RWPE2 (cell line): ENCODE measurements at regions not wholly inside any gene's neighbourhood (a gene's known extent, or its start where the extent isn't known, plus 50 kb on each side); places are given as distances from the start of the nearest gene placed in this dataset.

Source experiments
- ATAC-seq: fragments of 200-7000 bp; cut with Tn5 transposase; 3 replicates; pipeline ENCODE4 v1.9.1; 2021; ENCODE audit warnings: low read depth
- DNase-seq: peaks from one replicate; pipeline ENCODE4 v3.0.0-alpha.2; 2020; ENCODE audit warnings: low spot score
- H3K27ac ChIP-seq: fragments of 450-650 bp; 2 replicates; pipeline ENCODE4 v1.5.1; 2017; ENCODE audit warnings: mild to moderate bottlenecking; ENCODE audit not compliant: poor library complexity, severe bottlenecking
- H3K27me3 ChIP-seq: fragments of 250-450 bp; sonication (Bioruptor Pico); 2 replicates; pipeline ENCODE4 v1.5.1; 2021; ENCODE audit warnings: mild to moderate bottlenecking, moderate library complexity; ENCODE audit not compliant: insufficient read depth, poor library complexity, severe bottlenecking
- H3K36me3 ChIP-seq: fragments of 250-450 bp; sonication (Bioruptor Pico); 2 replicates; pipeline ENCODE4 v1.5.1; 2020; ENCODE audit warnings: low read depth, mild to moderate bottlenecking, moderate library complexity
- H3K4me1 ChIP-seq: fragments of 250-450 bp; sonication (Bioruptor Pico); 2 replicates; pipeline ENCODE4 v1.5.1; 2021; ENCODE audit warnings: mild to moderate bottlenecking, moderate library complexity; ENCODE audit not compliant: insufficient read depth, poor library complexity, severe bottlenecking
- H3K4me3 ChIP-seq: fragments of 250-450 bp; sonication (Bioruptor Pico); 2 replicates; pipeline ENCODE4 v1.5.1; 2021; ENCODE audit warnings: mild to moderate bottlenecking, moderate library complexity; ENCODE audit not compliant: severe bottlenecking
- H3K9me3 ChIP-seq: fragments of 250-450 bp; sonication (Bioruptor Pico); 2 replicates; pipeline ENCODE4 v1.5.1; 2021; ENCODE audit warnings: mild to moderate bottlenecking, moderate library complexity; ENCODE audit not compliant: severe bottlenecking
- TF ChIP-seq, protein P1 (sequence below): fragments of 450-650 bp; IDR thresholded peaks from one replicate; pipeline ENCODE4 v1.5.1; 2017; ENCODE audit warnings: mild to moderate bottlenecking, moderate library complexity; ENCODE audit not compliant: poor library complexity, severe bottlenecking

- Histone ChIP-seq H3K4me1 (no peaks in the 10 kb centered on the region), H3K27ac (no peak overlapping the region), H3K27me3 (no peaks in the 10 kb centered on the region), H3K36me3 (no peaks in the 10 kb centered on the region), H3K4me3 (no peak overlapping the region), H3K9me3 (no peaks in the 10 kb centered on the region)
- TF ChIP-seq, protein P1, sequence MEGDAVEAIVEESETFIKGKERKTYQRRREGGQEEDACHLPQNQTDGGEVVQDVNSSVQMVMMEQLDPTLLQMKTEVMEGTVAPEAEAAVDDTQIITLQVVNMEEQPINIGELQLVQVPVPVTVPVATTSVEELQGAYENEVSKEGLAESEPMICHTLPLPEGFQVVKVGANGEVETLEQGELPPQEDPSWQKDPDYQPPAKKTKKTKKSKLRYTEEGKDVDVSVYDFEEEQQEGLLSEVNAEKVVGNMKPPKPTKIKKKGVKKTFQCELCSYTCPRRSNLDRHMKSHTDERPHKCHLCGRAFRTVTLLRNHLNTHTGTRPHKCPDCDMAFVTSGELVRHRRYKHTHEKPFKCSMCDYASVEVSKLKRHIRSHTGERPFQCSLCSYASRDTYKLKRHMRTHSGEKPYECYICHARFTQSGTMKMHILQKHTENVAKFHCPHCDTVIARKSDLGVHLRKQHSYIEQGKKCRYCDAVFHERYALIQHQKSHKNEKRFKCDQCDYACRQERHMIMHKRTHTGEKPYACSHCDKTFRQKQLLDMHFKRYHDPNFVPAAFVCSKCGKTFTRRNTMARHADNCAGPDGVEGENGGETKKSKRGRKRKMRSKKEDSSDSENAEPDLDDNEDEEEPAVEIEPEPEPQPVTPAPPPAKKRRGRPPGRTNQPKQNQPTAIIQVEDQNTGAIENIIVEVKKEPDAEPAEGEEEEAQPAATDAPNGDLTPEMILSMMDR, result no peak
- DNase-seq (no peak), ATAC-seq (no peak)
Observed at GRCh38 chr6:82690283-82690682, 326.7 kb downstream of the TPBG start.

GRCh38 chr6:82691997-82692396 is 328.4 kb downstream of the TPBG start:
- H3K4me1 ChIP-seq, result no peaks in the 10 kb centered on the region
- ATAC-seq (no peak), DNase-seq (no peak)
- TF ChIP-seq, protein P1, result no peak
- no peak overlapping the region for H3K27ac ChIP-seq
- H3K9me3 ChIP-seq, result no peaks in the 10 kb centered on the region
- H3K27me3 ChIP-seq, result no peaks in the 10 kb centered on the region
- H3K4me3 ChIP-seq, result no peak overlapping the region
- no peaks in the 10 kb centered on the region for H3K36me3 ChIP-seq

DNA sequence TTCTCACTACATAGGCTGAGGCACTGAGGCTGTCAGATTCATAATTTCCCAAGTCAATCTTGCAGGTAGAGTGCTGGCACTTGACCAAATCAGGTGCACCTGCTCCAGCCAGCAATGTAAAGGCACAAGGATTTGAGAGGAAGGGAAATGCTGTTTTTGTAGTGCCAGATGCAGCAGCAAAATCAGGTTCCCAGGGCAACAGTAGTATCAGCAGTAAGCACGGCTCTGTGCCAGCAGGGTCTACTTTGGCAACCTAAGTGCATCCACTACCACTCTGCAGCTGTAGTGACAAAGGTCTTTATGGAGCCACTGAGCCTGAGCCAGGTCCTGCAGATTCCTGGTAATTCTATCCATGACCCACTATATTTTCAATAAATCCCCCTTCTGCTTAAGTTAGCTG is 329.5 kb downstream of the TPBG start:
- H3K36me3 ChIP-seq, result no peaks in the 10 kb centered on the region
- H3K4me1 ChIP-seq, result no peaks in the 10 kb centered on the region
- no peaks in the 10 kb centered on the region for H3K27me3 ChIP-seq
- no peak for DNase-seq
- TF ChIP-seq, protein P1, result no peak
- H3K27ac ChIP-seq, result no peak overlapping the region
- no peak overlapping the region for H3K4me3 ChIP-seq
- H3K9me3 ChIP-seq, result no peaks in the 10 kb centered on the region
- ATAC-seq, result no peak

DNA sequence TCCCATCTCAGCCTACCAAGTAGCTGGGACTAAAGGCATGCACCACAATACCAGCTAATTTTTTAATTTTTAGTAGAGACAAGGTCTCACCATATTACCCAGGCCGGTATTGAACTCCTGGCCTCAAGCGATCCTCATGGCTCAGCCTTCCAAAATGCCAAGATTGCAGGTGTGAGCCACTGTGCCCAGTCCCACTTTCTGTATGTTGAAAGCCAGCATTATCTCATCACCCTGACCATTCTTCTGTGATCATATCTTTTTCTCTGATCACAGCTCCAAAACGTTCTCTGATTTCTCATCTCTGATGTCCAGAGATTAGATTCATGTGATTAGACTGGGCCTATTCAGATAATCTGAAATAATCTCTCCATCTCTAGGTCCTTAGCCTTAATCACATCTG is 337.7 kb downstream of the TPBG start:
- Histone ChIP-seq H3K4me1 (no peaks in the 10 kb centered on the region), H3K36me3 (no peaks in the 10 kb centered on the region), H3K27me3 (no peaks in the 10 kb centered on the region), H3K4me3 (no peak overlapping the region), H3K27ac (no peak overlapping the region), H3K9me3 (no peaks in the 10 kb centered on the region)
- TF ChIP-seq, protein P1, result no peak
- DNase-seq (no peak), ATAC-seq (no peak)

DNA sequence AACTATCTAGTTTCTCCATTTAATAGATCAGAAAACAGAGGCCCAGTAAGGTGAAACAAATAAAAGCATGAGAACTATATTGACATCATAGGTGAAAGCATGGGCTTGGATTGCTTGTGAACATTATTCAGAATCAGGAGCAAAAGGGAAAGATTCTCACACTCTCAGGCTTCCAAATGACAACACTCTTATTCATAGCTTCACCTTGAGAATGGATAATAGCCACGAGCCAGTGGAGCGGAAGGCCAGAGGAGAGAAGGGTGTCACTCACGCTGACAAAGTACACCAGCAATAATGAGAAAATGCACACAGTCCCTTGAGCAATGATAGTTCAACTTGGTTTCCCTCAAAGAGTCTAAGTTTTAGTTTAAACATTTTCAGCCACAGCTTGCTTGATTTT is 339.0 kb downstream of the TPBG start:
- no peaks in the 10 kb centered on the region for H3K36me3 ChIP-seq
- H3K27ac ChIP-seq, result no peak overlapping the region
- H3K27me3 ChIP-seq, result no peaks in the 10 kb centered on the region
- no peak overlapping the region for H3K4me3 ChIP-seq
- TF ChIP-seq, protein P1, result no peak
- DNase-seq, result no peak
- H3K4me1 ChIP-seq, result no peaks in the 10 kb centered on the region
- no peak for ATAC-seq
- H3K9me3 ChIP-seq, result no peaks in the 10 kb centered on the region
